ENCODE measurements at regions not wholly inside any gene's neighbourhood (a gene's known extent, or its start where the extent isn't known, plus 50 kb on each side); places are given as distances from the start of the nearest gene placed in this dataset.

DNA sequence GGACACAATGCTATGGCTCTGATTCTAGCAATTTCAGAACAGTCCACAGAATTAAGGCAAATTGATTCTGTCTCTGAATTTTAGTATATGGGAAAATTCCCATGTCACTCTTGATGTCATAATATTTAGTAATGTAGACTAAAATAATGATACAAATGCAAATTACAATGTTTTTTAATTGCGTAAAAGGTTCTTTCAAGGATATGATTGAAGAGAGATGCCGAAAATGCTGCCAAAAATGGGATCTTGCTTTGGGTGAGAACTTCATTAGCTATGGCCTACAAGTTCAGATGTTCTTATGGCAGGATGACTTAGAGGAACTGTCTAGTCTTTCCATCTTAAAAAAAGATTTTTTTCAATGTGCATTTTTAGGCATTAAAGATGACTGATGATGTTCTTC is 170.6 kb downstream of the TMA16 start:
- TF ChIP-seq POLR2A (IDR thresholded peaks at IDR 0.05; ENCODE audit: low read length) (no peak), GATA1 (IDR thresholded peaks at IDR 0.05; ENCODE audit: low read depth, low read length) (no peak)

Measured in erythroblast (primary cell).